GM23338 (cell line): ENCODE measurements at regions not wholly inside any gene's neighbourhood (a gene's known extent, or its start where the extent isn't known, plus 50 kb on each side); places are given as distances from the start of the nearest gene placed in this dataset.

Experiments used
- CREB1 ChIP-seq: fragments of 250-450 bp; sonication (Bioruptor Pico); IDR thresholded peaks from 2 replicates; pipeline ENCODE4 v1.5.0; 2020; ENCODE audit warnings: low read depth, mild to moderate bottlenecking, moderate library complexity
- EZH2phosphoT487 ChIP-seq: fragments of 200-600 bp; sonication (generic); IDR thresholded peaks from one replicate; pipeline ENCODE4 v1.8.1; 2018; ENCODE audit warnings: antibody characterized with exemption; ENCODE audit not compliant: unreplicated experiment
- POLR2AphosphoS5 ChIP-seq: IDR thresholded peaks from 2 replicates; pipeline ENCODE4 v1.6.1; 2016; ENCODE audit warnings: antibody characterized with exemption, low read depth
- TF ChIP-seq, protein P1 (sequence below), 2 experiments: fragments of 200-600 bp in 1 of 2; sonication (generic) in 1 of 2; conservative IDR thresholded peaks; 2 replicates each; pipeline versions ENCODE4 v1.5.1 to v1.6.1; 2016 to 2017; ENCODE audit warnings: antibody characterized with exemption in 2 of 2, low read depth in 2 of 2, mild to moderate bottlenecking in 2 of 2, moderate library complexity in 1 of 2
- TF ChIP-seq, protein P2 (sequence below): IDR thresholded peaks from one replicate; pipeline ENCODE4 v1.6.1; 2018; ENCODE audit warnings: antibody characterized with exemption; ENCODE audit not compliant: unreplicated experiment

- TF ChIP-seq, protein P1, sequence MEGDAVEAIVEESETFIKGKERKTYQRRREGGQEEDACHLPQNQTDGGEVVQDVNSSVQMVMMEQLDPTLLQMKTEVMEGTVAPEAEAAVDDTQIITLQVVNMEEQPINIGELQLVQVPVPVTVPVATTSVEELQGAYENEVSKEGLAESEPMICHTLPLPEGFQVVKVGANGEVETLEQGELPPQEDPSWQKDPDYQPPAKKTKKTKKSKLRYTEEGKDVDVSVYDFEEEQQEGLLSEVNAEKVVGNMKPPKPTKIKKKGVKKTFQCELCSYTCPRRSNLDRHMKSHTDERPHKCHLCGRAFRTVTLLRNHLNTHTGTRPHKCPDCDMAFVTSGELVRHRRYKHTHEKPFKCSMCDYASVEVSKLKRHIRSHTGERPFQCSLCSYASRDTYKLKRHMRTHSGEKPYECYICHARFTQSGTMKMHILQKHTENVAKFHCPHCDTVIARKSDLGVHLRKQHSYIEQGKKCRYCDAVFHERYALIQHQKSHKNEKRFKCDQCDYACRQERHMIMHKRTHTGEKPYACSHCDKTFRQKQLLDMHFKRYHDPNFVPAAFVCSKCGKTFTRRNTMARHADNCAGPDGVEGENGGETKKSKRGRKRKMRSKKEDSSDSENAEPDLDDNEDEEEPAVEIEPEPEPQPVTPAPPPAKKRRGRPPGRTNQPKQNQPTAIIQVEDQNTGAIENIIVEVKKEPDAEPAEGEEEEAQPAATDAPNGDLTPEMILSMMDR (conservative IDR thresholded peaks at IDR 0.05; ENCODE audit: low read depth in 2 of 2) = no peak
- no peak for TF ChIP-seq POLR2AphosphoS5
- TF ChIP-seq CREB1 (CRISPR knock-in tag) = no peak
- TF ChIP-seq, protein P2, sequence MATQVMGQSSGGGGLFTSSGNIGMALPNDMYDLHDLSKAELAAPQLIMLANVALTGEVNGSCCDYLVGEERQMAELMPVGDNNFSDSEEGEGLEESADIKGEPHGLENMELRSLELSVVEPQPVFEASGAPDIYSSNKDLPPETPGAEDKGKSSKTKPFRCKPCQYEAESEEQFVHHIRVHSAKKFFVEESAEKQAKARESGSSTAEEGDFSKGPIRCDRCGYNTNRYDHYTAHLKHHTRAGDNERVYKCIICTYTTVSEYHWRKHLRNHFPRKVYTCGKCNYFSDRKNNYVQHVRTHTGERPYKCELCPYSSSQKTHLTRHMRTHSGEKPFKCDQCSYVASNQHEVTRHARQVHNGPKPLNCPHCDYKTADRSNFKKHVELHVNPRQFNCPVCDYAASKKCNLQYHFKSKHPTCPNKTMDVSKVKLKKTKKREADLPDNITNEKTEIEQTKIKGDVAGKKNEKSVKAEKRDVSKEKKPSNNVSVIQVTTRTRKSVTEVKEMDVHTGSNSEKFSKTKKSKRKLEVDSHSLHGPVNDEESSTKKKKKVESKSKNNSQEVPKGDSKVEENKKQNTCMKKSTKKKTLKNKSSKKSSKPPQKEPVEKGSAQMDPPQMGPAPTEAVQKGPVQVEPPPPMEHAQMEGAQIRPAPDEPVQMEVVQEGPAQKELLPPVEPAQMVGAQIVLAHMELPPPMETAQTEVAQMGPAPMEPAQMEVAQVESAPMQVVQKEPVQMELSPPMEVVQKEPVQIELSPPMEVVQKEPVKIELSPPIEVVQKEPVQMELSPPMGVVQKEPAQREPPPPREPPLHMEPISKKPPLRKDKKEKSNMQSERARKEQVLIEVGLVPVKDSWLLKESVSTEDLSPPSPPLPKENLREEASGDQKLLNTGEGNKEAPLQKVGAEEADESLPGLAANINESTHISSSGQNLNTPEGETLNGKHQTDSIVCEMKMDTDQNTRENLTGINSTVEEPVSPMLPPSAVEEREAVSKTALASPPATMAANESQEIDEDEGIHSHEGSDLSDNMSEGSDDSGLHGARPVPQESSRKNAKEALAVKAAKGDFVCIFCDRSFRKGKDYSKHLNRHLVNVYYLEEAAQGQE = no peak
- no peak for TF ChIP-seq EZH2phosphoT487
These were observed 1755.4 kb upstream of the ACO1 start for GRCh38 chr9:30628915-30629567.
